ENCODE measurements at regions not wholly inside any gene's neighbourhood (a gene's known extent, or its start where the extent isn't known, plus 50 kb on each side); places are given as distances from the start of the nearest gene placed in this dataset.

- Histone ChIP-seq H2BK15ac (ENCODE audit: low read length) (no peak overlapping the region), H3K27ac (replicated peaks; ENCODE audit: low read length) (no peak overlapping the region), H2BK120ac (ENCODE audit: low read depth, low read length) (no peak overlapping the region), H3K4ac (ENCODE audit: low read length) (no peak overlapping the region), H2BK5ac (ENCODE audit: low read length) (no peak overlapping the region), H4K91ac (ENCODE audit: low read depth, low read length, poor library complexity) (no peak overlapping the region), H3K9me3 (replicated peaks in 1 of 2; ENCODE audit: control insufficient read depth in 2 of 2, insufficient read depth in 1 of 2, low read depth in 1 of 2, low read length in 2 of 2) (no peaks in the 10 kb centered on the region), H3K18ac (ENCODE audit: low read length) (no peak overlapping the region), H3K14ac (ENCODE audit: low read length) (no peak overlapping the region), H3K4me2 (ENCODE audit: insufficient read depth, low read length, poor library complexity, severe bottlenecking) (no peak overlapping the region), H4K8ac (ENCODE audit: low read depth, low read length) (no peak overlapping the region), H3K23ac (ENCODE audit: low read depth, low read length, poor library complexity) (no peak overlapping the region), H3K4me1 (ENCODE audit: control insufficient read depth in 2 of 2, insufficient read depth in 1 of 2, low read depth in 1 of 2, low read length in 2 of 2) (peaks cover 0 to 4% of the 10 kb centered on the region in 2 donors), H3K4me3 (ENCODE audit: low read length in 2 of 2) (no peak overlapping the region), H3K9ac (ENCODE audit: low read depth, low read length, poor library complexity) (no peak overlapping the region), H2AFZ (ENCODE audit: low read length) (no peak overlapping the region), H3K79me1 (ENCODE audit: low read depth, low read length) (no peaks in the 10 kb centered on the region), H3K36me3 (replicated peaks in 1 of 2; ENCODE audit: control insufficient read depth in 2 of 2, insufficient read depth in 2 of 2, low read length in 2 of 2) (no peaks in the 10 kb centered on the region), H2AK5ac (ENCODE audit: low read depth, low read length) (no peak overlapping the region), H2BK12ac (ENCODE audit: low read length) (no peak overlapping the region), H3K27me3 (ENCODE audit: control insufficient read depth in 3 of 3, insufficient read depth in 3 of 3, low read depth in 1 of 3, low read length in 3 of 3) (no peaks in the 10 kb centered on the region)
- no CpG with 5 or more reads among the region's 4 CpGs for WGBS, 2 donors (ENCODE audit: extremely low coverage in 2 of 2, insufficient read length in 2 of 2, insufficient replicate concordance in 1 of 2)
- DNase-seq (ENCODE audit: low spot score) = no peak
These were observed 465.0 kb upstream of the SOX11 start for GRCh38 chr2:5227062-5227699.

- H2AK5ac ChIP-seq (ENCODE audit: low read depth, low read length) = no peak overlapping the region
- H2AFZ ChIP-seq (ENCODE audit: low read length) = peak overlapping the region; percentile 24
- H4K91ac ChIP-seq (ENCODE audit: low read depth, low read length, poor library complexity) = no peak overlapping the region
- H3K27me3 ChIP-seq (ENCODE audit: control insufficient read depth in 3 of 3, insufficient read depth in 3 of 3, low read depth in 1 of 3, low read length in 3 of 3) = no peaks in the 10 kb centered on the region
- H3K4me2 ChIP-seq (ENCODE audit: insufficient read depth, low read length, poor library complexity, severe bottlenecking) = no peak overlapping the region
- no peak overlapping the region for H2BK120ac ChIP-seq (ENCODE audit: low read depth, low read length)
- no peak overlapping the region for H3K27ac ChIP-seq (replicated peaks; ENCODE audit: low read length)
- no peaks in the 10 kb centered on the region for H3K36me3 ChIP-seq (replicated peaks in 1 of 2; ENCODE audit: control insufficient read depth in 2 of 2, insufficient read depth in 2 of 2, low read length in 2 of 2)
- H2BK5ac ChIP-seq (ENCODE audit: low read length) = no peak overlapping the region
- no peak overlapping the region for H3K9ac ChIP-seq (ENCODE audit: low read depth, low read length, poor library complexity)
- H3K4me1 ChIP-seq (ENCODE audit: control insufficient read depth in 2 of 2, insufficient read depth in 1 of 2, low read depth in 1 of 2, low read length in 2 of 2) = peaks cover 0 to 4% of the 10 kb centered on the region in 2 donors
- H3K18ac ChIP-seq (ENCODE audit: low read length) = no peak overlapping the region
- H3K14ac ChIP-seq (ENCODE audit: low read length) = no peak overlapping the region
- H4K8ac ChIP-seq (ENCODE audit: low read depth, low read length) = no peak overlapping the region
- H3K79me1 ChIP-seq (ENCODE audit: low read depth, low read length) = no peaks in the 10 kb centered on the region
- no peak overlapping the region for H2BK12ac ChIP-seq (ENCODE audit: low read length)
- no peak overlapping the region for H3K4ac ChIP-seq (ENCODE audit: low read length)
- no peaks in the 10 kb centered on the region for H3K9me3 ChIP-seq (replicated peaks in 1 of 2; ENCODE audit: control insufficient read depth in 2 of 2, insufficient read depth in 1 of 2, low read depth in 1 of 2, low read length in 2 of 2)
- DNase-seq (ENCODE audit: low spot score) = no peak
- WGBS, 2 donors (ENCODE audit: extremely low coverage in 2 of 2, insufficient read length in 2 of 2, insufficient replicate concordance in 1 of 2) = no CpG with 5 or more reads among the region's 2 CpGs
- no peak overlapping the region for H3K23ac ChIP-seq (ENCODE audit: low read depth, low read length, poor library complexity)
- no peak overlapping the region for H3K4me3 ChIP-seq (ENCODE audit: low read length in 2 of 2)
- no peak overlapping the region for H2BK15ac ChIP-seq (ENCODE audit: low read length)
These were observed 462.6 kb upstream of the SOX11 start for GRCh38 chr2:5229574-5229973.

DNA sequence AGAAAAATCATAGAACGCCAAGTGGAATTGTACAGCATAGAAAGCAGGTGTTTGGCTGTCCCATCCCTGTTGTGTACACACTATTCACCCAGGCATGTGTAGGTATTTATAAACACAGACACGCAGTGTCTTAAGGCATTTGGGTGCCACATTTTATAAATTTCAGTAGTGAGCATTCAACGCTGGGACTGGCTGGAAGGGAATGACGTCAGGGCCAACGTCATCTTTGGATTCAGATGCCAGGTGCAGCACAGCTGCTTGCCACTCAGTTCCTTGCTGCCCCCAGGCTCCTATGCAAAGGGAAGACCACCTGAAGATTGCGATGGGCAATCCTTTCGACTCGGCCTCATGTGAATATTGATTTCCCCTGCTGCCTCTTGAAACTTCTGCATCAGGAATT lies 461.7 kb upstream of the SOX11 start:
- no peak overlapping the region for H3K18ac ChIP-seq (ENCODE audit: low read length)
- H2AK5ac ChIP-seq (ENCODE audit: low read depth, low read length) = no peak overlapping the region
- no peak overlapping the region for H3K23ac ChIP-seq (ENCODE audit: low read depth, low read length, poor library complexity)
- no peak overlapping the region for H4K8ac ChIP-seq (ENCODE audit: low read depth, low read length)
- no peaks in the 10 kb centered on the region for H3K9me3 ChIP-seq (replicated peaks in 1 of 2; ENCODE audit: control insufficient read depth in 2 of 2, insufficient read depth in 1 of 2, low read depth in 1 of 2, low read length in 2 of 2)
- H3K36me3 ChIP-seq (replicated peaks in 1 of 2; ENCODE audit: control insufficient read depth in 2 of 2, insufficient read depth in 2 of 2, low read length in 2 of 2) = no peaks in the 10 kb centered on the region
- DNase-seq (ENCODE audit: low spot score) = no peak
- no peak overlapping the region for H3K9ac ChIP-seq (ENCODE audit: low read depth, low read length, poor library complexity)
- H3K4me3 ChIP-seq (ENCODE audit: low read length in 2 of 2) = no peak overlapping the region
- H3K4ac ChIP-seq (ENCODE audit: low read length) = no peak overlapping the region
- no peak overlapping the region for H3K27ac ChIP-seq (replicated peaks; ENCODE audit: low read length)
- H3K4me1 ChIP-seq (ENCODE audit: control insufficient read depth in 2 of 2, insufficient read depth in 1 of 2, low read depth in 1 of 2, low read length in 2 of 2) = peaks cover under 1 to 4% of the 10 kb centered on the region in 2 donors
- H2BK120ac ChIP-seq (ENCODE audit: low read depth, low read length) = no peak overlapping the region
- H3K79me1 ChIP-seq (ENCODE audit: low read depth, low read length) = no peaks in the 10 kb centered on the region
- WGBS, 2 donors (ENCODE audit: extremely low coverage in 2 of 2, insufficient read length in 2 of 2, insufficient replicate concordance in 1 of 2) = no CpG with 5 or more reads among the region's 8 CpGs
- H4K91ac ChIP-seq (ENCODE audit: low read depth, low read length, poor library complexity) = no peak overlapping the region
- no peaks in the 10 kb centered on the region for H3K27me3 ChIP-seq (ENCODE audit: control insufficient read depth in 3 of 3, insufficient read depth in 3 of 3, low read depth in 1 of 3, low read length in 3 of 3)
- no peak overlapping the region for H3K4me2 ChIP-seq (ENCODE audit: insufficient read depth, low read length, poor library complexity, severe bottlenecking)
- H2BK15ac ChIP-seq (ENCODE audit: low read length) = no peak overlapping the region
- H2AFZ ChIP-seq (ENCODE audit: low read length) = peak overlapping the region; percentile 53
- H2BK5ac ChIP-seq (ENCODE audit: low read length) = no peak overlapping the region
- H3K14ac ChIP-seq (ENCODE audit: low read length) = no peak overlapping the region
- no peak overlapping the region for H2BK12ac ChIP-seq (ENCODE audit: low read length)

DNA sequence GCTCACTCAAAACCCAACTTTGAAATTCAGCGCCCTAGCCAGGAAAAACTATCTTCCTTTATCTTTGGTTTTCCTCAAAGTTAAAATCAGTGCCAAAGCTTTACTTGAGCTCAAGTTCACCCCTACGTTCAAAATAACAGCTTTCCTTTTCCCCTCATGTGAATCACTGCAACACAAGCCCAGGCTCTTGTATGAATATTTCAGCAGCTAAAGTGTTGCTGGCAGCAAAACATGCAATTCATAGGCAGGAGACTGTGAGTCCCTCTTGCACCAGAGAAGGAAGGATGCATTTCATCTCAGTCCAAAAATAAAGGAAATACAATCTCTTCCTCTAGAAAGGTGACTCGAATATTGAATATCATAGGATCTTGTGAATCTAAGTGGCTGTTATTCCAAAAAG lies 461.3 kb upstream of the SOX11 start:
- H4K91ac ChIP-seq (ENCODE audit: low read depth, low read length, poor library complexity) = no peak overlapping the region
- no peak overlapping the region for H2BK5ac ChIP-seq (ENCODE audit: low read length)
- no peaks in the 10 kb centered on the region for H3K27me3 ChIP-seq (ENCODE audit: control insufficient read depth in 3 of 3, insufficient read depth in 3 of 3, low read depth in 1 of 3, low read length in 3 of 3)
- DNase-seq (ENCODE audit: low spot score) = no peak
- H4K8ac ChIP-seq (ENCODE audit: low read depth, low read length) = no peak overlapping the region
- H3K18ac ChIP-seq (ENCODE audit: low read length) = no peak overlapping the region
- no peak overlapping the region for H3K14ac ChIP-seq (ENCODE audit: low read length)
- no peak overlapping the region for H3K9ac ChIP-seq (ENCODE audit: low read depth, low read length, poor library complexity)
- H3K4me3 ChIP-seq (ENCODE audit: low read length in 2 of 2) = no peak overlapping the region
- no peak overlapping the region for H3K4me2 ChIP-seq (ENCODE audit: insufficient read depth, low read length, poor library complexity, severe bottlenecking)
- H3K4me1 ChIP-seq (ENCODE audit: control insufficient read depth in 2 of 2, insufficient read depth in 1 of 2, low read depth in 1 of 2, low read length in 2 of 2) = peaks cover 4 to 7% of the 10 kb centered on the region in 2 donors
- no peak overlapping the region for H3K4ac ChIP-seq (ENCODE audit: low read length)
- H2AK5ac ChIP-seq (ENCODE audit: low read depth, low read length) = no peak overlapping the region
- no peak overlapping the region for H2BK12ac ChIP-seq (ENCODE audit: low read length)
- H3K27ac ChIP-seq (replicated peaks; ENCODE audit: low read length) = no peak overlapping the region
- H2BK120ac ChIP-seq (ENCODE audit: low read depth, low read length) = no peak overlapping the region
- no peak overlapping the region for H2BK15ac ChIP-seq (ENCODE audit: low read length)
- no peak overlapping the region for H3K23ac ChIP-seq (ENCODE audit: low read depth, low read length, poor library complexity)
- WGBS, 2 donors (ENCODE audit: extremely low coverage in 2 of 2, insufficient read length in 2 of 2, insufficient replicate concordance in 1 of 2) = no CpG with 5 or more reads among the region's 3 CpGs
- no peaks in the 10 kb centered on the region for H3K36me3 ChIP-seq (replicated peaks in 1 of 2; ENCODE audit: control insufficient read depth in 2 of 2, insufficient read depth in 2 of 2, low read length in 2 of 2)
- H2AFZ ChIP-seq (ENCODE audit: low read length) = peak overlapping the region; percentile 53
- no peaks in the 10 kb centered on the region for H3K9me3 ChIP-seq (replicated peaks in 1 of 2; ENCODE audit: control insufficient read depth in 2 of 2, insufficient read depth in 1 of 2, low read depth in 1 of 2, low read length in 2 of 2)
- no peaks in the 10 kb centered on the region for H3K79me1 ChIP-seq (ENCODE audit: low read depth, low read length)
